Esophagus muscularis mucosa (tissue), 4 donors: ENCODE measurements at regions not wholly inside any gene's neighbourhood (a gene's known extent, or its start where the extent isn't known, plus 50 kb on each side); places are given as distances from the start of the nearest gene placed in this dataset.

Experiments
- DNase-seq: peaks from one replicate; pipeline ENCODE4 v3.0.0-alpha.2; 2017; ENCODE audit errors: extremely low spot score
- H3K27ac ChIP-seq, 4 donors: fragments of 200-600 bp; sonication (generic); replicated peaks in 1 of 4; 1 replicate in 3 of 4; 2 replicates in 1 of 4; pipeline ENCODE4 v1.5.1; 2016 to 2019; ENCODE audit warnings: mild to moderate bottlenecking in 1 of 4
- H3K27me3 ChIP-seq, 4 donors: fragments of 200-600 bp; sonication (generic); one replicate each; pipeline versions ENCODE4 v1.5.1 to v1.6.0; 2016 to 2019
- H3K36me3 ChIP-seq, 4 donors: fragments of 200-600 bp; sonication (generic); one replicate each; pipeline ENCODE4 v1.5.1; 2016 to 2019
- H3K4me1 ChIP-seq, 4 donors: fragments of 200-600 bp; sonication (generic); one replicate each; pipeline ENCODE4 v1.5.1; 2016 to 2019
- H3K4me3 ChIP-seq, 4 donors: fragments of 200-600 bp; sonication (generic); 1 replicate in 2 of 4; 2 replicates in 2 of 4; pipeline ENCODE4 v1.5.1; 2016 to 2019; ENCODE audit warnings: mild to moderate bottlenecking in 4 of 4, moderate library complexity in 1 of 4
- H3K9me3 ChIP-seq, 4 donors: fragments of 200-600 bp; sonication (generic); 1 replicate in 3 of 4; 2 replicates in 1 of 4; pipeline ENCODE4 v1.5.1; 2016 to 2019
- EP300 ChIP-seq: sonication (generic); formaldehyde crosslinking; IDR thresholded peaks from one replicate; pipeline ENCODE4 v1.6.1; 2017; ENCODE audit warnings: antibody characterized with exemption
- POLR2A ChIP-seq: fragments of 450-650 bp; IDR thresholded peaks from one replicate; pipeline ENCODE4 v1.6.1; 2017; ENCODE audit warnings: antibody characterized with exemption, moderate library complexity, mild to moderate bottlenecking, low read depth
- POLR2AphosphoS5 ChIP-seq, 2 donors: sonication (generic); formaldehyde crosslinking; IDR thresholded peaks; one replicate each; pipeline ENCODE4 v1.6.1; 2017; ENCODE audit warnings: antibody characterized with exemption in 2 of 2
- WGBS: methylation state at CpG from one replicate; pipeline ENCODE4 v1.1.5; 2018; 5-methylcytosine and 5-hydroxymethylcytosine counted together
- intact Hi-C: fragments of 100-400 bp; cut with DNase I; formaldehyde crosslinking; loops from one replicate; pipeline ENCODE4 v1.15.1; 2023
- TF ChIP-seq, protein P1 (sequence below), 3 experiments: fragments of 200-600 bp in 2 of 3; fragments of 450-650 bp in 1 of 3; sonication (generic) in 2 of 3; IDR thresholded peaks; one replicate each; pipeline ENCODE4 v1.5.1; 2017 to 2019; ENCODE audit warnings: antibody characterized with exemption in 3 of 3, mild to moderate bottlenecking in 2 of 3, moderate library complexity in 1 of 3

DNA sequence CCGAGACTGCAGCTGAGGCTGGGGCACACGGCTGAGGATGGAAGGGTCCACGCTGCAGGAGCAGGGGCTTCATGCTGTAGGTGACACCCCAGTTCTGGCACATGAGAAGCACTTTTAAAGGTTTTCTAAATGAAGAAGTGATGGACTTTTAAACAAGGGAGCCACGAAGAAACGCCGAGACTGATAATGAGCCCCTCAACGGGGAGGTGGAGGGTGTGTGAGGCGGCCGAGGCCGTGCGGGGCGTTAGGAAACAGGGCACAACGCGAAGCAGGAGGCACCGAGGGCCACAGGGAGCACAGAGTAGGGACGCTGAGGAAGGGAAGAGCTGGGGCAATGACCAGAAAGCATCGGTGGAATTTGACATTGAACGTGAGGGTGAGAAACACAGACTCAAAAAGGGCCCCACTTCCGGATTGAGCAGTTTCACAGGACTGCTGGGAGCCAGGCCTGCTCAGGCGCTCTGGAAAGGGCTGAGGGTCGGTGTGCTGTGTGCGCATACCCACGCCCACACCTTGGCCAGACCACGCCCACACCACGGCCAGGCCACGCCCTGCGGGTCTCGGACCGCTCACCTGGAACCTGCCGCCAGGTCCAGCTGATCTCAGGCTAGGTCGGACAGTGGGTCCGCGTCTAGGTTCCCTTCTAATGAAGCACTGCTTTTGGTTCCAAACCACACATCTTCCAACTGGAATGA is 115.7 kb downstream of the GYPC start:
- Histone ChIP-seq H3K27ac (no peak overlapping the region), H3K9me3 (no peaks in the 10 kb centered on the region), H3K36me3 (no peaks in the 10 kb centered on the region), H3K4me3 (no peak overlapping the region), H3K27me3 (peaks cover 0 to 9% (median 0%) of the 10 kb centered on the region in 4 donors), H3K4me1 (peaks cover 0 to 8% (median 6%) of the 10 kb centered on the region in 4 donors)
- intact Hi-C loops = loop anchor here (10.0 kb wide), 1 partner anchor 117 kb away; the partner anchor contains the start of gene GYPC
- TF ChIP-seq, protein P1, sequence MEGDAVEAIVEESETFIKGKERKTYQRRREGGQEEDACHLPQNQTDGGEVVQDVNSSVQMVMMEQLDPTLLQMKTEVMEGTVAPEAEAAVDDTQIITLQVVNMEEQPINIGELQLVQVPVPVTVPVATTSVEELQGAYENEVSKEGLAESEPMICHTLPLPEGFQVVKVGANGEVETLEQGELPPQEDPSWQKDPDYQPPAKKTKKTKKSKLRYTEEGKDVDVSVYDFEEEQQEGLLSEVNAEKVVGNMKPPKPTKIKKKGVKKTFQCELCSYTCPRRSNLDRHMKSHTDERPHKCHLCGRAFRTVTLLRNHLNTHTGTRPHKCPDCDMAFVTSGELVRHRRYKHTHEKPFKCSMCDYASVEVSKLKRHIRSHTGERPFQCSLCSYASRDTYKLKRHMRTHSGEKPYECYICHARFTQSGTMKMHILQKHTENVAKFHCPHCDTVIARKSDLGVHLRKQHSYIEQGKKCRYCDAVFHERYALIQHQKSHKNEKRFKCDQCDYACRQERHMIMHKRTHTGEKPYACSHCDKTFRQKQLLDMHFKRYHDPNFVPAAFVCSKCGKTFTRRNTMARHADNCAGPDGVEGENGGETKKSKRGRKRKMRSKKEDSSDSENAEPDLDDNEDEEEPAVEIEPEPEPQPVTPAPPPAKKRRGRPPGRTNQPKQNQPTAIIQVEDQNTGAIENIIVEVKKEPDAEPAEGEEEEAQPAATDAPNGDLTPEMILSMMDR (IDR thresholded peaks at IDR 0.05) = no peak
- TF ChIP-seq EP300 (no peak), POLR2A (no peak)
- 95% methylated on average over 32 of the region's 33 CpGs for WGBS
- DNase-seq = no peak

- 89% methylated on average over 6 of the region's 6 CpGs for WGBS
- TF ChIP-seq, protein P1 (IDR thresholded peaks at IDR 0.05) = no peak
- TF ChIP-seq POLR2AphosphoS5 (IDR thresholded peaks at IDR 0.05) = no peak
- no peak for TF ChIP-seq EP300
- TF ChIP-seq POLR2A = no peak
- Histone ChIP-seq H3K36me3 (no peaks in the 10 kb centered on the region), H3K9me3 (no peaks in the 10 kb centered on the region), H3K27ac (no peak overlapping the region), H3K4me1 (peaks cover 0 to 12% (median 10%) of the 10 kb centered on the region in 4 donors), H3K4me3 (no peak overlapping the region), H3K27me3 (no peaks in the 10 kb centered on the region)
- intact Hi-C loops = loop anchor here (10.0 kb wide), 1 partner anchor 119 kb away; the partner anchor contains the start of gene GYPC
- DNase-seq = no peak
Measured at GRCh38 chr2:126774290-126774689, 118.3 kb downstream of the GYPC start.

DNA sequence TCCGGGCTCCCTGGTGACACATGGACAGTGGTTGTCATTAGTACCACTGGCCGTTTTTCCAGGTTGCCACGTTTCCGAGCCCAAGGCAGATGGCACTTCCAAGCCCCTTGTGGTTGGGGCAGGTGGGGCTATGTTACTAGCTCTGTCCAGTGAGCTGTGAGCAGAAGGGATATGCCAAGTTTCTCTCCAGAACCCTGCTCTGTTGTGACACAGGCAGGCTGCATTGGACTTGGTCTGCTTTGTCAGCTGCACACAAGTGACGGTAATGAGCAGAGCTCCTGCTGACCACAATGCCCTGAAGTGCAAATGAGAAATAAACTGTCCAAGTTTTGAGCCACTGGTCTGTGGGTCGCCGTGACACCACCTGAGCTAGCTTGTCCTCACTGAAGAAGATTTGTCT is 118.8 kb downstream of the GYPC start:
- no peak overlapping the region for H3K4me3 ChIP-seq
- intact Hi-C loops = loop anchor here (5.0 to 10.0 kb wide), 2 partner anchors 120 to 198 kb away; partner anchors contain the start of gene GYPC
- no peak for DNase-seq
- no peak overlapping the region for H3K27ac ChIP-seq
- TF ChIP-seq POLR2A (no peak), EP300 (no peak), POLR2AphosphoS5 (IDR thresholded peaks at IDR 0.05) (no peak)
- TF ChIP-seq, protein P1 (IDR thresholded peaks at IDR 0.05) = no peak
- peaks cover 0 to 12% (median 10%) of the 10 kb centered on the region in 4 donors for H3K4me1 ChIP-seq
- H3K27me3 ChIP-seq = no peaks in the 10 kb centered on the region
- 89% methylated on average over 7 of the region's 7 CpGs for WGBS
- H3K36me3 ChIP-seq = no peaks in the 10 kb centered on the region
- no peaks in the 10 kb centered on the region for H3K9me3 ChIP-seq

DNA sequence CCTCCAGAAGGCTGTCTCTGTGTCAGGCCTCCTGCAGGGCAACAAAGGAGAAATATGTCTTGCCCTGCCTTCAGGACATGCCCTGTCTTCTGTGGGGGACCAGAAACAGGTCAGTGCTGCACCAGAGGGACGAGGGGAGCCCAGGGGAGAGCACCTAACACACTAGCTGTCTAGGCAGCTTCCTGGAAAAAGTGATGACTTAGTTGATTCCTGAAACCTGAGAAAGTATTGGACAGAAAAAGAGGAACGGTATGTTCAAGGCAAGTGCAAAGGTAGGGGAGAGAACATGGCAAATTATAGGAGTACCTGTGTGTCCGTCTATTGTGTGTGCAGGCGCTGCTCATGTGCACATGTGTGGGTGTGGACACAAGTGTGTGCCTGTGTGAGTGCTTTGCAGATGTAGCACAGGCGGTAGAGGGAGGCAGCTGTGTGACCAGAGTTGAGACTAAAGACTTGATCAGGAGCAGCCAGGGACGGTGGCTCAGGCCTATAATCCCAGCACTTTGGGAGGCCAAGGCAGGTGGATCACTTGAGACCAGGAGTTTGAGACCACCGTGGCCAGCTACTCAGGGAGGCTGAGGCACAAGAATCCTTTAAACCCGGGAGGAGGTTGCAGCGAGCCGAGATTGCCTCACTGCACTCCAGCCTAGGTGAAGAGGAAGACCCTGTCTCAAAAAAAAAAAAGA is 119.5 kb downstream of the GYPC start:
- no peaks in the 10 kb centered on the region for H3K9me3 ChIP-seq
- WGBS = 92% methylated on average over 10 of the region's 10 CpGs
- no peak overlapping the region for H3K4me3 ChIP-seq
- intact Hi-C loops = loop anchor here (5.0 to 10.0 kb wide), 2 partner anchors 121 to 197 kb away; partner anchors contain the start of gene GYPC
- TF ChIP-seq, protein P1 (IDR thresholded peaks at IDR 0.05) = no peak
- TF ChIP-seq POLR2AphosphoS5 (IDR thresholded peaks at IDR 0.05) = no peak
- no peak for TF ChIP-seq POLR2A
- TF ChIP-seq EP300 = no peak
- no peaks in the 10 kb centered on the region for H3K36me3 ChIP-seq
- H3K27ac ChIP-seq = no peak overlapping the region
- peaks cover 0 to 12% (median 10%) of the 10 kb centered on the region in 4 donors for H3K4me1 ChIP-seq
- DNase-seq = no peak
- no peaks in the 10 kb centered on the region for H3K27me3 ChIP-seq
